Chondrocyte (in vitro differentiated cells): ENCODE measurements at regions not wholly inside any gene's neighbourhood (a gene's known extent, or its start where the extent isn't known, plus 50 kb on each side); places are given as distances from the start of the nearest gene placed in this dataset.

Experiments used
- DNase-seq: peaks from one replicate; pipeline ENCODE4 v3.0.0; 2021; ENCODE audit warnings: mixed read lengths, low spot score
- H3K27ac Mint-ChIP-seq: one replicate; pipeline ENCODE4 v1.8.0; 2021; ENCODE audit warnings: mild to moderate bottlenecking, moderate library complexity, mixed read lengths; ENCODE audit not compliant: unreplicated experiment
- H3K27me3 Mint-ChIP-seq: 2 replicates; pipeline ENCODE4 v1.8.0; 2021; ENCODE audit warnings: low read depth, mixed read lengths
- H3K36me3 Mint-ChIP-seq: 2 replicates; pipeline ENCODE4 v1.8.0; 2021; ENCODE audit warnings: low read depth, mixed read lengths
- H3K4me1 Mint-ChIP-seq: 2 replicates; pipeline ENCODE4 v1.8.0; 2021; ENCODE audit warnings: low read depth, mild to moderate bottlenecking, mixed read lengths
- H3K4me3 Mint-ChIP-seq: one replicate; pipeline ENCODE4 v1.8.0; 2021; ENCODE audit warnings: mild to moderate bottlenecking, moderate library complexity, mixed read lengths; ENCODE audit not compliant: unreplicated experiment
- H3K9me3 Mint-ChIP-seq: 2 replicates; pipeline ENCODE4 v1.8.0; 2021; ENCODE audit warnings: low read depth, mixed read lengths
- CTCF ChIP-seq: fragments of 200-600 bp; sonication (generic); IDR thresholded peaks from 2 replicates; pipeline ENCODE4 v1.5.0; 2021; ENCODE audit warnings: antibody characterized with exemption, mild to moderate bottlenecking, moderate library complexity

GRCh38 chr14:101462726-101463565 lies 98.3 kb upstream of the DIO3 start:
- no peak for TF ChIP-seq CTCF
- Mint-ChIP-seq H3K9me3 (no peaks in the 10 kb centered on the region), H3K4me1 (no peaks in the 10 kb centered on the region), H3K4me3 (no peak overlapping the region), H3K36me3 (no peaks in the 10 kb centered on the region), H3K27me3 (peaks cover 20% of the 10 kb centered on the region), H3K27ac (no peak overlapping the region)
- DNase-seq = no peak

- no peak overlapping the region for H3K4me3 Mint-ChIP-seq
- H3K27me3 Mint-ChIP-seq = peaks cover 20% of the 10 kb centered on the region
- H3K36me3 Mint-ChIP-seq = no peaks in the 10 kb centered on the region
- no peak overlapping the region for H3K27ac Mint-ChIP-seq
- DNase-seq = no peak
- no peaks in the 10 kb centered on the region for H3K4me1 Mint-ChIP-seq
- no peak for TF ChIP-seq CTCF
- H3K9me3 Mint-ChIP-seq = no peaks in the 10 kb centered on the region
Measured at GRCh38 chr14:101463566-101464171, 97.6 kb upstream of the DIO3 start.

GRCh38 chr14:101464310-101464983 lies 96.8 kb upstream of the DIO3 start:
- Mint-ChIP-seq H3K27ac (no peak overlapping the region), H3K27me3 (peaks cover 18% of the 10 kb centered on the region), H3K9me3 (no peaks in the 10 kb centered on the region), H3K4me3 (no peak overlapping the region), H3K4me1 (no peaks in the 10 kb centered on the region), H3K36me3 (no peaks in the 10 kb centered on the region)
- DNase-seq = no peak
- no peak for TF ChIP-seq CTCF

- DNase-seq = no peak
- Mint-ChIP-seq H3K4me1 (no peaks in the 10 kb centered on the region), H3K36me3 (no peaks in the 10 kb centered on the region), H3K4me3 (no peak overlapping the region), H3K9me3 (no peaks in the 10 kb centered on the region), H3K27me3 (peaks cover 16% of the 10 kb centered on the region), H3K27ac (no peak overlapping the region)
- TF ChIP-seq CTCF = no peak
Measured at GRCh38 chr14:101464984-101465794, 96.1 kb upstream of the DIO3 start.
